Upper lobe of left lung (tissue), 6 donors: ENCODE measurements at regions not wholly inside any gene's neighbourhood (a gene's known extent, or its start where the extent isn't known, plus 50 kb on each side); places are given as distances from the start of the nearest gene placed in this dataset.

Experiments used
- ATAC-seq, 2 donors: fragments of 200-7000 bp; cut with Tn5 transposase; one replicate each; pipeline ENCODE4 v1.9.1; 2022; ENCODE audit warnings: mild to moderate bottlenecking in 2 of 2, moderate library complexity in 2 of 2; ENCODE audit not compliant: low FRiP score in 2 of 2
- DNase-seq, 2 donors: peaks; one replicate each; pipeline ENCODE4 v3.0.0-alpha.2; 2019 to 2020
- H3K27ac ChIP-seq, 4 donors: fragments of 200-600 bp; sonication (generic); one replicate each; pipeline ENCODE4 v1.5.1; 2016 to 2019
- H3K27me3 ChIP-seq, 4 donors: fragments of 200-600 bp; sonication (generic); one replicate each; pipeline ENCODE4 v1.5.1; 2017 to 2019
- H3K36me3 ChIP-seq, 4 donors: fragments of 200-600 bp; sonication (generic); one replicate each; pipeline ENCODE4 v1.5.1; 2016 to 2019
- H3K4me1 ChIP-seq, 4 donors: fragments of 200-600 bp; sonication (generic); one replicate each; pipeline ENCODE4 v1.5.1; 2018 to 2019
- H3K4me3 ChIP-seq, 4 donors: fragments of 200-600 bp; sonication (generic); one replicate each; pipeline ENCODE4 v1.5.1; 2017 to 2019; ENCODE audit warnings: mild to moderate bottlenecking in 2 of 4, moderate library complexity in 1 of 4
- H3K9me3 ChIP-seq, 4 donors: fragments of 200-600 bp; sonication (generic); one replicate each; pipeline ENCODE4 v1.5.1; 2018 to 2019
- CTCF ChIP-seq, 6 experiments: fragments of 450-650 bp in 4 of 6; fragments of 200-600 bp in 2 of 6; sonication (generic) in 2 of 6; IDR thresholded peaks; one replicate each; pipeline ENCODE4 v1.5.1; 2016 to 2019; ENCODE audit warnings: antibody characterized with exemption in 6 of 6
- EP300 ChIP-seq, 4 donors: sonication (generic); formaldehyde crosslinking; IDR thresholded peaks; one replicate each; pipeline ENCODE4 v1.5.1; 2017; ENCODE audit warnings: antibody characterized with exemption in 4 of 4, control low read depth in 2 of 4
- POLR2A ChIP-seq, 4 donors: fragments of 450-650 bp; IDR thresholded peaks; one replicate each; pipeline ENCODE4 v1.5.1; 2016 to 2017; ENCODE audit warnings: antibody characterized with exemption in 4 of 4, mild to moderate bottlenecking in 2 of 4
- POLR2AphosphoS5 ChIP-seq, 2 donors: sonication (generic); formaldehyde crosslinking; IDR thresholded peaks; one replicate each; pipeline ENCODE4 v1.5.1; 2017; ENCODE audit warnings: antibody characterized with exemption in 2 of 2
- WGBS, 2 donors: methylation state at CpG; one replicate each; pipeline ENCODE4 v1.1.5; 2017 to 2018; 5-methylcytosine and 5-hydroxymethylcytosine counted together
- donor health status: DM: no; HTN: no; CAD: no; lungs with moderate emphysema.
- donor health status: DM: no; HTN: yes; CAD: no; lungs with severe emphysema.

DNA sequence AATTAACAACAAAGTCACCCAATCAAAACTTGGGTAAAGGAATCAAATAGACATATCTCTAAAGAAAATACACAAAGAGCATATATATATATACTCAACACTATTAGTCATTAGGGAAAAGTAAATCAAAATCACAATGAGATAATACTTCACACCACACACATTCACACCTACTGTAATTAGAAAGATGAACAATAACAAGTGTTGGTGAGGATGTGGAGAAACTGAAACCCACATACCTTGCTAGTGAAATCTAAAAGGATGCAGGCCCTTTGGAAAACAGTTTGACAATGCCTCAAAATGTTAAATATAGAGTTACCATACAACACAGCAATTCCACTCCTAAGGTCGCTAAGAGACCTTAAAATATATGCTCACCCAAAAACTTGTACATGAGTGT is 177.1 kb downstream of the ANKRD60 start:
- Histone ChIP-seq H3K4me1 (peaks cover 0 to 9% (median 2%) of the 10 kb centered on the region in 4 donors), H3K36me3 (no peaks in the 10 kb centered on the region), H3K9me3 (peaks cover 0 to 6% (median 3%) of the 10 kb centered on the region in 4 donors), H3K4me3 (no peak overlapping the region), H3K27ac (no peak overlapping the region), H3K27me3 (no peaks in the 10 kb centered on the region)
- DNase-seq, result no peak
- WGBS, 2 donors, result 5 to 89% methylated on average over 1 of the region's 1 CpG
- TF ChIP-seq POLR2A (IDR thresholded peaks at IDR 0.05), result no peak
- no peak for TF ChIP-seq POLR2AphosphoS5 (IDR thresholded peaks at IDR 0.05)
- TF ChIP-seq EP300 (IDR thresholded peaks at IDR 0.05), result no peak
- no peak for TF ChIP-seq CTCF (IDR thresholded peaks at IDR 0.05)
- ATAC-seq, result no peak

- peaks cover 0 to 6% (median 3%) of the 10 kb centered on the region in 4 donors for H3K9me3 ChIP-seq
- H3K36me3 ChIP-seq, result no peaks in the 10 kb centered on the region
- no peak overlapping the region for H3K4me3 ChIP-seq
- no peaks in the 10 kb centered on the region for H3K27me3 ChIP-seq
- DNase-seq (no peak), ATAC-seq (no peak)
- WGBS, 2 donors, result 15 to 42% methylated on average over 3 of the region's 3 CpGs
- no peak overlapping the region for H3K27ac ChIP-seq
- H3K4me1 ChIP-seq, result peaks cover 0 to 3% (median under 1%) of the 10 kb centered on the region in 4 donors
- no peak for TF ChIP-seq POLR2A (IDR thresholded peaks at IDR 0.05)
- no peak for TF ChIP-seq CTCF (IDR thresholded peaks at IDR 0.05)
- TF ChIP-seq EP300 (IDR thresholded peaks at IDR 0.05), result no peak
- TF ChIP-seq POLR2AphosphoS5 (IDR thresholded peaks at IDR 0.05), result no peak
Measured at GRCh38 chr20:58048096-58048702, 180.3 kb downstream of the ANKRD60 start.

- Histone ChIP-seq H3K36me3 (no peaks in the 10 kb centered on the region), H3K9me3 (no peaks in the 10 kb centered on the region), H3K4me3 (no peak overlapping the region), H3K27ac (no peak overlapping the region), H3K27me3 (no peaks in the 10 kb centered on the region), H3K4me1 (peaks cover 0 to 4% (median 2%) of the 10 kb centered on the region in 4 donors)
- TF ChIP-seq CTCF (IDR thresholded peaks at IDR 0.05) (no peak), POLR2AphosphoS5 (IDR thresholded peaks at IDR 0.05) (no peak), EP300 (IDR thresholded peaks at IDR 0.05) (no peak), POLR2A (IDR thresholded peaks at IDR 0.05) (no peak)
- DNase-seq, result no peak
- ATAC-seq, result no peak
- WGBS, 2 donors, result 86 to 89% methylated on average over 5 of the region's 5 CpGs
Measured at GRCh38 chr20:58046311-58046710, 182.1 kb downstream of the ANKRD60 start.

GRCh38 chr20:58045579-58045978 is 182.9 kb downstream of the ANKRD60 start:
- H3K36me3 ChIP-seq, result no peaks in the 10 kb centered on the region
- ATAC-seq, result no peak
- H3K27me3 ChIP-seq, result no peaks in the 10 kb centered on the region
- DNase-seq, result no peak
- H3K4me1 ChIP-seq, result peaks cover 0 to 4% (median 2%) of the 10 kb centered on the region in 4 donors
- no peaks in the 10 kb centered on the region for H3K9me3 ChIP-seq
- H3K27ac ChIP-seq, result no peak overlapping the region
- no peak overlapping the region for H3K4me3 ChIP-seq
- WGBS, 2 donors, result 64 to 70% methylated on average over 7 of the region's 7 CpGs
- TF ChIP-seq POLR2AphosphoS5 (IDR thresholded peaks at IDR 0.05) (no peak), POLR2A (IDR thresholded peaks at IDR 0.05) (no peak), CTCF (IDR thresholded peaks at IDR 0.05) (no peak), EP300 (IDR thresholded peaks at IDR 0.05) (no peak)

- Histone ChIP-seq H3K4me1 (peaks cover 0 to 4% (median 2%) of the 10 kb centered on the region in 4 donors), H3K27me3 (no peaks in the 10 kb centered on the region), H3K9me3 (no peaks in the 10 kb centered on the region), H3K4me3 (no peak overlapping the region), H3K27ac (no peak overlapping the region), H3K36me3 (no peaks in the 10 kb centered on the region)
- no peak for TF ChIP-seq EP300 (IDR thresholded peaks at IDR 0.05)
- TF ChIP-seq POLR2AphosphoS5 (IDR thresholded peaks at IDR 0.05), result no peak
- no peak for TF ChIP-seq POLR2A (IDR thresholded peaks at IDR 0.05)
- no peak for TF ChIP-seq CTCF (IDR thresholded peaks at IDR 0.05)
- ATAC-seq (no peak), DNase-seq (no peak)
- WGBS, 2 donors, result 79 to 80% methylated on average over 8 to 9 of the region's 9 CpGs
Measured at GRCh38 chr20:58044931-58045555, 183.4 kb downstream of the ANKRD60 start.
